ENCODE measurements at regions not wholly inside any gene's neighbourhood (a gene's known extent, or its start where the extent isn't known, plus 50 kb on each side); places are given as distances from the start of the nearest gene placed in this dataset.

DNA sequence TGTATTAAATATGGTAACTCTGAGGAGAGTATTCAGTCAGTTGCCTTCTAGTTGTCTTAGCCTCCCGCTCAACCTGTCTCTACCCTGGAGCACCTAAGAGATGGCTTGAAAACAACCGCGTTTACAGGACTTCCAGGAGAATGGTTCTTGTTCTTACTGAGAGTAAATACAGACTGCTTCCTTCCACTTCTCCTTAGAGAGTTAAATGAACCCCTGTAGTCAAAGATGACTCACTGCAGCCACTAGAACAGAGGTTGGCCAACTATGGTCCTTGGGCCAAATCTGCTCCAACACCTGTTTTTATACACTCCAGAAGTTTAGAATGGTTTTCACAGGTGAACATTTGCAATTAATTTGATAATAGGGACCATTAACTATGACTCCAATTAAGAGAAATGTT is 60.1 kb upstream of the ASB17 start:
- ChIA-PET POLR2A (no interaction called here), CTCF (interaction anchor here (0.8 to 1.9 kb wide), 2 partner anchors 11 to 20 kb away, joined by 4 to 6 read pairs; no protein-coding TSS in a partner anchor)
- TF ChIP-seq, protein P1, sequence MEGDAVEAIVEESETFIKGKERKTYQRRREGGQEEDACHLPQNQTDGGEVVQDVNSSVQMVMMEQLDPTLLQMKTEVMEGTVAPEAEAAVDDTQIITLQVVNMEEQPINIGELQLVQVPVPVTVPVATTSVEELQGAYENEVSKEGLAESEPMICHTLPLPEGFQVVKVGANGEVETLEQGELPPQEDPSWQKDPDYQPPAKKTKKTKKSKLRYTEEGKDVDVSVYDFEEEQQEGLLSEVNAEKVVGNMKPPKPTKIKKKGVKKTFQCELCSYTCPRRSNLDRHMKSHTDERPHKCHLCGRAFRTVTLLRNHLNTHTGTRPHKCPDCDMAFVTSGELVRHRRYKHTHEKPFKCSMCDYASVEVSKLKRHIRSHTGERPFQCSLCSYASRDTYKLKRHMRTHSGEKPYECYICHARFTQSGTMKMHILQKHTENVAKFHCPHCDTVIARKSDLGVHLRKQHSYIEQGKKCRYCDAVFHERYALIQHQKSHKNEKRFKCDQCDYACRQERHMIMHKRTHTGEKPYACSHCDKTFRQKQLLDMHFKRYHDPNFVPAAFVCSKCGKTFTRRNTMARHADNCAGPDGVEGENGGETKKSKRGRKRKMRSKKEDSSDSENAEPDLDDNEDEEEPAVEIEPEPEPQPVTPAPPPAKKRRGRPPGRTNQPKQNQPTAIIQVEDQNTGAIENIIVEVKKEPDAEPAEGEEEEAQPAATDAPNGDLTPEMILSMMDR (IDR thresholded peaks at IDR 0.05; ENCODE audit: control extremely low read depth, extremely low read depth, low read depth, missing control alignments), result no peak
- DNase-seq (ENCODE audit: extremely low spot score), result no peak

DNA sequence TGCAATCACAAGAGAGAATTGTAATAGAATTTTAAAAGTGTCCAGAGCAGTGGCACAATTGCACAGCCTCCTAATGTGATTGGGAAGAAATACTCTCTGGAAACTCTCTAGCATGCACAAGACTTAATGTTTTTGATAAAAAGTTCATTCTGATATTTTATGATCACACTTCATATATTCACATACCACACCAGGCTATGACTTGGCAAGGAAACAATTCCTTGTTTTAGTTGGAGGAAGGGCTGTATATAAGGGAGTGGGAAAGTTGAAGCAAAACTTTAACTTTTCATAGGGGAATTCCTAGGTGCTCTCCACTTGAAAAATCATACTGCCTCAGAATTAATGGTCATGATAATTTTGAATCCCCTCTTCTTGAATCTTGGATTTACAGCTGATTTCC is 61.5 kb upstream of the ASB17 start:
- CTCF ChIA-PET, result interaction anchor here (1.3 to 1.6 kb wide), 3 partner anchors 11 to 12 kb away, joined by 4 to 5 read pairs (median 5); no protein-coding TSS in a partner anchor
- no peak for DNase-seq (ENCODE audit: extremely low spot score)
- POLR2A ChIA-PET, result no interaction called here
- TF ChIP-seq, protein P1 (IDR thresholded peaks at IDR 0.05; ENCODE audit: control extremely low read depth, extremely low read depth, low read depth, missing control alignments), result no peak

DNA sequence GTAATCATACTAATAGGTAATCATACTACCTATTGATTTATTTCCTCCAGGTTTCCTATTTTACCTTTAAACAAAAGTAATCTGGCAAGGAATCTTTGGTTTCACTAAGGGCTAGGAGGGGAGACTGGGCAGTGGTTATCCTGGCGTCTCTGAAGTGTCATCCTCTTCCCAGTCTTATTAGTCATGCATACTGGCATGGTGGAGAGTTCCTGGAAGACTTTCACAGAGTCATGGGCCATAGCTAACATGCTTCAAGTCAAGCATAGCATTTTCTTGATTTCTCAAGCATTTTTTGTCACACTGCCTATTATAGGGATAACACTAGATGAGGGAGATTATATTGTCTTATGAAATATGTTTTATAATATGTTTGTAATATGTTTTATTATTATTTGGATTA is 64.0 kb upstream of the ASB17 start:
- TF ChIP-seq, protein P1 (IDR thresholded peaks at IDR 0.05; ENCODE audit: control extremely low read depth, extremely low read depth, low read depth, missing control alignments), result no peak
- DNase-seq (ENCODE audit: extremely low spot score), result no peak
- ChIA-PET CTCF (interaction anchor here (0.6 to 1.7 kb wide), 2 partner anchors 14 to 242 kb away, joined by 3 to 6 read pairs; no protein-coding TSS in a partner anchor), POLR2A (no interaction called here)

DNA sequence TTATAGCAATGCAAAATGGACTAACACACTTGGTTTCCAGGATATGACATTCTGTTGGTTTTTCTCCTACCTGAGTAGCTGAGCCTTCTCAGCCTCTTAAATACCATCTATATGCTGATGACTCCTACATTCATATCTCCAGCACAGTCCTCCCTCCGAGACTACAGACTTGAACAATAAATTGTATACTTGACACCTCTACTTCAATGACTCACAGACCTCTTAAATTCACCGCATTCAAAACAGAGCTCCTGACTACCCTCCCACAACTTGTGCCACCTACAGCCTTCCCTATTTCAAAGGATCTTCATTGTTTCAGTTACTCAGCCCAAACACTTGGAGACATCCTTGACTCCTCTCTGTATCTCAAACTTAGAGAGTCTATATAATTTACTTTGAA is 66.8 kb upstream of the ASB17 start:
- POLR2A ChIA-PET, result no interaction called here
- CTCF ChIA-PET, result interaction anchor here (1.5 kb wide), 1 partner anchor 14 kb away, joined by 5 read pairs; no protein-coding TSS in a partner anchor
- TF ChIP-seq, protein P1 (IDR thresholded peaks at IDR 0.05; ENCODE audit: control extremely low read depth, extremely low read depth, low read depth, missing control alignments), result no peak
- DNase-seq (ENCODE audit: extremely low spot score), result no peak

DNA sequence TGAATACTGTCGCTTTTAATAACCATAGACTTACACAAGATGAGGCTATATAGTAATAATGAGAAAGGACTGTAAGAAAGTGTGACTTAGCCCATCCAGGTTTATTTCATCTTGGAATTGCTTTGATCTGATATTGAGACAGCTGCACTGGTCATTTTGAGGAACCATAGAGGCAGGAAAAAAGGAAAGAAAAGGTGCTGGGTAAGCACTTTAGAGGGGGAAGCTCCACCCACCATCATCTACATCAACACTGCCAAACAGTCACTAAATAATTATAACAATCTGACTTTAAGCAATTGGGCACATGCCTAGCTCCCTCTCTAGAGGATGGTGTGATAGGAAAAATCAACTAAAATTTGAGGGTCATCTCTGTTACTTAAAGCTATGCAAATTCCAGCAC is 70.6 kb upstream of the ST6GALNAC3 start:
- POLR2A ChIA-PET, result no interaction called here
- TF ChIP-seq, protein P1 (IDR thresholded peaks at IDR 0.05; ENCODE audit: control extremely low read depth, extremely low read depth, low read depth, missing control alignments), result no peak
- CTCF ChIA-PET, result interaction anchor here (1.0 to 2.6 kb wide), 4 partner anchors 10 to 22 kb away, joined by 4 to 7 read pairs (median 5); no protein-coding TSS in a partner anchor
- no peak for DNase-seq (ENCODE audit: extremely low spot score)

DNA sequence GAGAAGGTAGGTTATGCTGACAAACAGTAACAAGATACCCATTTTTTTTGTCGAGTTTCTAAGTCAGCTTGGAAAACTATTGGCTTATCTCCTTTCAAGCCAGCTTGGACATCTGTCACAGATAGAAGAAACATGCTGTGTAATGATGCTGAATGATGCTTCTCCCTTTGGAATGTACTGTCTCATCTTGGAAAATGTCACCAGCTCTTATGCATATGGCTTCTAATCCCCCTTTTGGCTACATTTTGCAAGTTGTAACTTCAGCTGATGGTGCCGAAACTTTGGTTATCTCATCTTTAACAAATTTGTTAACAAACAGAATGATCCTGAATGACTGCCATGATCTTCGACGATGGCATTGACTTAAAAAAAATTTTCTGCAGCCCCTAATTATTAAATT is 68.8 kb upstream of the ST6GALNAC3 start:
- ChIA-PET CTCF (interaction anchor here (2.6 kb wide), 1 partner anchor 17 kb away, joined by 7 read pairs; no protein-coding TSS in a partner anchor), POLR2A (no interaction called here)
- TF ChIP-seq, protein P1 (IDR thresholded peaks at IDR 0.05; ENCODE audit: control extremely low read depth, extremely low read depth, low read depth, missing control alignments), result no peak
- DNase-seq (ENCODE audit: extremely low spot score), result no peak

Measured in GM10248 (cell line).